Pancreas (tissue), 10 donors: ENCODE measurements at regions not wholly inside any gene's neighbourhood (a gene's known extent, or its start where the extent isn't known, plus 50 kb on each side); places are given as distances from the start of the nearest gene placed in this dataset.
A peak's percentile ranks its signal among the peaks of the same experiment; 100 is the strongest.
"Not testable (repeated sequence)": the region's sequence is repeated elsewhere in the genome, so short reads cannot be mapped to it uniquely, and the experiment has no call there.

ENCODE experiments used
- ATAC-seq, 4 donors: fragments of 200-7000 bp; cut with Tn5 transposase; one replicate each; pipeline versions ENCODE4 v1.8.0 to v1.9.1; 2020; ENCODE audit warnings: mild to moderate bottlenecking in 4 of 4, moderate library complexity in 4 of 4
- DNase-seq, 6 donors: peaks; one replicate each; pipeline ENCODE4 v3.0.0-alpha.2; 2020
- FAIRE-seq: peaks from 2 replicates; lab custom pipeline; 2012; peaks lifted over from hg19 to GRCh38; lab: Jason Lieb, UNC
- H3K27ac ChIP-seq, 4 donors: fragments of 200-600 bp; sonication (generic); 1 replicate in 3 of 4; 2 replicates in 1 of 4; pipeline versions ENCODE4 v1.5.0 to v1.8.0; 2020
- H3K27me3 ChIP-seq, 4 donors: fragments of 200-600 bp; one replicate each; pipeline ENCODE4 v1.8.0; 2021
- H3K36me3 ChIP-seq, 3 donors: fragments of 200-600 bp; sonication (generic) in 1 of 3; one replicate each; pipeline versions ENCODE4 v1.5.0 to v1.8.0; 2020 to 2021
- H3K4me1 ChIP-seq, 3 donors: fragments of 200-600 bp; one replicate each; pipeline ENCODE4 v1.8.0; 2021
- H3K4me3 ChIP-seq, 4 donors: fragments of 200-600 bp; sonication (generic) in 2 of 4; one replicate each; pipeline versions ENCODE4 v1.5.0 to v1.8.0; 2020 to 2021
- H3K9me3 ChIP-seq, 4 donors: fragments of 200-600 bp; one replicate each; pipeline ENCODE4 v1.8.0; 2021
- CTCF ChIP-seq, 4 donors: fragments of 200-600 bp; sonication (generic) in 3 of 4; IDR thresholded peaks; one replicate each; pipeline versions ENCODE4 v1.5.0 to v1.8.0; 2021; ENCODE audit warnings: antibody characterized with exemption in 4 of 4
- WGBS, 2 donors: extraction: QIAGEN DNeasy Blood & Tissue Kit; methylation state at CpG; one replicate each; pipeline ENCODE4 v1.1.7; 2013; 5-methylcytosine and 5-hydroxymethylcytosine counted together
- intact Hi-C, 3 donors: fragments of 100-400 bp; cut with DNase I; formaldehyde crosslinking; loops; one replicate each; pipeline versions ENCODE4 v1.11.1 to v1.14.2; 2022
- donor health status: healthy with polysubstance abuse.
- donor health status: DM: no; HTN: no; CAD: no; lungs with moderate emphysema.
- donor health status: DM: no; HTN: no; CAD: no.
- donor health status: control.
- donor health status: control.
- donor health status: Bipolar disorder and iron deficiency.
- donor health status: DM: yes; HTN: yes; CAD: no.
- donor health status: DM: no; HTN: no; CAD: no.
- donor health status: DM: no; HTN: no; CAD: no.
- donor health status: DM: yes; HTN: yes; CAD: no.

- DNase-seq: no peak
- no peak overlapping the region for H3K4me3 ChIP-seq
- no peak for TF ChIP-seq CTCF (IDR thresholded peaks at IDR 0.05)
- no peak for FAIRE-seq
- H3K9me3 ChIP-seq: no peaks in the 10 kb centered on the region
- no peaks in the 10 kb centered on the region for H3K4me1 ChIP-seq
- intact Hi-C loops: no loop called here
- H3K27ac ChIP-seq: no peak overlapping the region
- no peak for ATAC-seq
- no peaks in the 10 kb centered on the region for H3K36me3 ChIP-seq
- 52 to 71% methylated on average over 4 of the region's 4 CpGs for WGBS, 2 donors
- no peaks in the 10 kb centered on the region for H3K27me3 ChIP-seq
Measured at GRCh38 chr1:189117072-189117770, 1360.4 kb downstream of the BRINP3 start.

GRCh38 chr1:189121941-189122340 is 1355.7 kb downstream of the BRINP3 start:
- H3K4me3 ChIP-seq: no peak overlapping the region
- no peak for DNase-seq

GRCh38 chr1:189125694-189126093 is 1352.0 kb downstream of the BRINP3 start:
- intact Hi-C loops: no loop called here
- no peak for DNase-seq
- Histone ChIP-seq H3K4me1 (no peaks in the 10 kb centered on the region), H3K4me3 (no peak overlapping the region), H3K9me3 (no peaks in the 10 kb centered on the region), H3K36me3 (no peaks in the 10 kb centered on the region), H3K27ac (no peak overlapping the region), H3K27me3 (no peaks in the 10 kb centered on the region)
- FAIRE-seq: no peak
- 32 to 51% methylated on average over 2 of the region's 2 CpGs for WGBS, 2 donors
- no peak for ATAC-seq
- TF ChIP-seq CTCF (IDR thresholded peaks at IDR 0.05): no peak

More at GRCh38 chr1:189121941-189122340, 1355.7 kb downstream of the BRINP3 start:
- Histone ChIP-seq H3K27ac (no peak overlapping the region), H3K27me3 (no peaks in the 10 kb centered on the region), H3K9me3 (no peaks in the 10 kb centered on the region), H3K36me3 (no peaks in the 10 kb centered on the region), H3K4me1 (no peaks in the 10 kb centered on the region)
- FAIRE-seq (no peak), ATAC-seq (no peak)
- intact Hi-C loops: no loop called here
- 25 to 35% methylated on average over 2 of the region's 2 CpGs for WGBS, 2 donors
- TF ChIP-seq CTCF (IDR thresholded peaks at IDR 0.05): no peak

GRCh38 chr1:189131576-189131975 is 1346.1 kb downstream of the BRINP3 start:
- 54 to 80% methylated on average over 3 of the region's 3 CpGs for WGBS, 2 donors
- intact Hi-C loops: no loop called here
- ATAC-seq: no peak

GRCh38 chr1:189139748-189140147 is 1337.9 kb downstream of the BRINP3 start:
- H3K36me3 ChIP-seq, H3K4me3 ChIP-seq, H3K9me3 ChIP-seq, FAIRE-seq, H3K4me1 ChIP-seq, intact Hi-C loops, H3K27ac ChIP-seq, H3K27me3 ChIP-seq, ATAC-seq: not testable (repeated sequence)
- 88 to 94% methylated on average over 27 to 29 of the region's 29 CpGs for WGBS, 2 donors
- peak in 2 of 6 donors; percentile 27 to 73 for DNase-seq

More at GRCh38 chr1:189131576-189131975, 1346.1 kb downstream of the BRINP3 start:
- H3K4me1 ChIP-seq: no peaks in the 10 kb centered on the region
- H3K36me3 ChIP-seq: no peaks in the 10 kb centered on the region
- no peak for FAIRE-seq
- H3K27me3 ChIP-seq: no peaks in the 10 kb centered on the region
- no peak for TF ChIP-seq CTCF (IDR thresholded peaks at IDR 0.05)
- no peaks in the 10 kb centered on the region for H3K9me3 ChIP-seq
- no peak overlapping the region for H3K4me3 ChIP-seq
- no peak for DNase-seq
- H3K27ac ChIP-seq: no peak overlapping the region
